ENCODE measurements at regions not wholly inside any gene's neighbourhood (a gene's known extent, or its start where the extent isn't known, plus 50 kb on each side); places are given as distances from the start of the nearest gene placed in this dataset.

GRCh38 chr1:106926803-106927582 lies 129.5 kb upstream of the PRMT6 start:
- TF ChIP-seq CTCF (conservative IDR thresholded peaks at IDR 0.05; ENCODE audit: low read length): no peak
- TF ChIP-seq EZH2phosphoT487 (IDR thresholded peaks at IDR 0.05; ENCODE audit: borderline replicate concordance): no peak
